ENCODE measurements at regions not wholly inside any gene's neighbourhood (a gene's known extent, or its start where the extent isn't known, plus 50 kb on each side); places are given as distances from the start of the nearest gene placed in this dataset.

GRCh38 chr6:79133173-79133572 is 55.1 kb upstream of the PHIP start:
- TF ChIP-seq POLR2A (IDR thresholded peaks at IDR 0.05) = no peak
- TF ChIP-seq CTCF (IDR thresholded peaks at IDR 0.05) = no peak
